Right lung (tissue), 2 donors: ENCODE measurements at regions not wholly inside any gene's neighbourhood (a gene's known extent, or its start where the extent isn't known, plus 50 kb on each side); places are given as distances from the start of the nearest gene placed in this dataset.
"Not testable (repeated sequence)": the region's sequence is repeated elsewhere in the genome, so short reads cannot be mapped to it uniquely, and the experiment has no call there.

Experiments
- DNase-seq, 2 donors: peaks; one replicate each; pipeline ENCODE4 v3.0.0-alpha.2; 2013

DNA sequence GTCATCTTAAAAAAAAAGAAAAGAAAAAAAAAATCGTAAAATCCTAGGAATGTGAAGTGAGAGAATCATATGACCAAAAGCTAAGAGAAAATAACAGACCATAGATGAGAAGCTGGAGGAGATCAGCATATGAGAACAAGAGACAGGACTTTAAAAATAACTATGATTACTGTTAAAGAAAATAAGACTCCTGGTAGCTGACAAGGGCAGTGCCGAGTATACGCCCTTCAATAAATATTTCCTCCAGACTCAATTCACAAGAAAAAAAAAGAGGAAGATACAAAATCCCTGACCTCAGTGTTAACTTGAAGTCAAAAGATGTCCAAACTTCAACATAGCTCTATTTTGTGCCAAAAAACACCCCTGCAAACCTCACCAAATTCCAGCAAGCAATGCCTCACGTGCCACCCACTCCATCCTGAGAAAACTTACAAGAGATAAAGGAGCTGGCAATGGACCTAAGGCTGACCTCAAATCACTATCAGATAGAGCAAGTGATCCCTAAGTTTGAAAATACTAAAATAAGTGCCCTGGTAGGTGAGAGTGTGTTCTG lies 817.2 kb downstream of the SOCS6 start:
- no peak for DNase-seq

DNA sequence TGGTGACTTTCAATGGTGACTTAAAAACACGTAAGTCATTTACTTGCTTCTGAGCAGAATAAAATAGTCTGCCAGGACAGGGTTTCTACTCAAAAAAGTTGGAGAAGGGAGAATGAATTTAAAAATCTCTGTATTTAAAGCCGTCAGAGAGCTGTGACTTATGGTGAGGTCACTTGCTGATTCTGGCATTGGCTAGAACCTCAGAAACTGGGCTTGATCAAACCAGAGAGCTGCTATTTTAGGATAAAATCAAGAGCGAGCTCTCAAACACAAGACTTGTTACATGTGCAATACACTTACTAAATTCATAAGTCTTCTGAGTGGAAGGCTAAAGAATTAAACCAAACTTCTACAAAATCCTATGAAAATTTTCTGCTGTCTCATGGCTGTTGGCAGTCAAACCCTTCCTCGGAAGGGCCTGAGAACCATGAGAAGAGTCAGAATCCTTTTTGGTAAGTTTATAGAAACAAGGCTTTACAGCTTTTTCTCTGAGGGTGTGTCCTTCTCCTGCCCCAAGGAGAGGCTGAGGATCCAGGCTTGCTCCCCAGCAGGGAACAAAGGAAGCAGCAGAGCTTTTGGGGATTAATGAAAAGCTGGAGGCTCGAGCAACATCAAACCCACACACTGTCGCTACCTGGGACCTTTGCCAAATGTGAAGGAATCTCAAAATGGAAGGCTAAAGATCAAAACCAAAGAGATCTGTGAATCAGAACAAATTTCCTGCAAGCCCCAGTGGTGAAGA lies 816.4 kb downstream of the SOCS6 start:
- no peak for DNase-seq

DNA sequence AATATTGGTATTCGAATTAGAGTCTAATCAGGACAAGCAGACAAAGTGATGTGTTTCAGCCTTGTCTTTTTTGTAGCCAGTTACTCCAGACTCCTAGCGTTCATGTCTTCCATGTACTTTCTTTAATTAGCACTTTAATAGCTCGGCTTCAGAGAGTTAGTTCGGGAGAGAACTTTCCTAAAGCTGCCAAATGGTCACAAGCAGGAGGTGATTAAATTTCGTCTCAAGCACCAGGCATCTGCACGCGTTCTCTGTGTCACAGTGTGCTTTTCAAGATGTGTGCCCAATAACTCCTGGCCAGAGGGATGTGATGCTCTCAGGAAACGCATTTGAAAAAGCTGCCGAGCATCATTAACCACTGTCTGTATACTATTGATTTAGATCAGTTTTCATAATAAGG lies 790.8 kb downstream of the SOCS6 start:
- no peak for DNase-seq

DNA sequence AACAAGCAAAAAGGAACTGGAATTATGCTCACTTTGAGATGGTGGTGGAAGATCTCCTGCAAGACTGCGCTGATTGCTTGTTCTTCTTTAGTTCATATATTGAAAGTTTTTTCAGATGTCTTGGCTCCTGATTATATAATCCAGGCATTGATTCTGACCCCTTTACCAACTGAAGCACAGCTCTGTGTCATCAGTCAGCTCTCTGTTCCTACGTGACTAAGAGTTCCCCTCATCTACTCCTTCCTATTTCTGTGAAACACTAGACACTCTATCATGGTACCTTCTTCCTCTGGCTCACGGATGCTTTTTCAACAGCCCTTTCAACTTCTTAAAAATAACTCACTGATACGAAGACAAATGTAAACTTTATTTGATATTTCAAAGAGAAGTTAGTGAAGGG lies 788.6 kb downstream of the SOCS6 start:
- DNase-seq = no peak

DNA sequence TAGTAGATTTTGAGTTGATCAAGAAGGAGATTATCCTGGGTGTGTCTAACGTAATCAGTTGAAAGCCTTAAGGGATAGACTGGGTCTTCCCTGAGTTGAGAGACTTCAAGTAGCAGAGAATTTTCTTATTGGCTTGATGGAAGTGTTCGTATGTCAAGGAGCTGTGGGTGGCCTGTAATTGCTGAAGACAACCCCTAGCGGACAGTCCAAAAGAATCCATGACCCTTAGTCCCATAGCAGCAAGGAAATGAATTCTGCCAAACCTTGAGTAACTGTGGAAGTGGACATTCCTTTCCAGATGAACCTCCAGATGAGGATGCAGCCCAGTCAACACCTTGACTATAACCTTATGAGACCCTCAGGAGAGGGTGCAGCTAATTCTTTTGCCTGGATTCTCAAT lies 786.3 kb downstream of the SOCS6 start:
- no peak for DNase-seq

DNA sequence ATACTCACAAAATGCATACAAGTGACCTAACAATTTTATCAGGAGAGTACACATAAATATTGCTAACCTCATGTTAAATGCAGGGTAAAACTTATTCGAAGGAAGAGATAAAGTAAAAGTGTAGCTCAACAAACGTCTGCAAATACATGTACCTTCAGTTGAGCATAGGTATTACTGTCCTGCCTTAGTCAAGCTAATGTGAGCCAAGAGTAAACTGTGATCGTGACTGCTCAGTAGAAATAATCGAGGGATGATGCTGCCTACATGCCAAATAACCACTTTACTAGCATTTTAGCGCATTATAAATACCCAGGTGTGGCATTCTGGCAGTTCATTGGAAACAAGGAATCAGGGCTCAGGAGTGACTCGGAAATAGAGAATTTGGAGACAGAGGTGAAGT lies 779.5 kb downstream of the SOCS6 start:
- DNase-seq = no peak

DNA sequence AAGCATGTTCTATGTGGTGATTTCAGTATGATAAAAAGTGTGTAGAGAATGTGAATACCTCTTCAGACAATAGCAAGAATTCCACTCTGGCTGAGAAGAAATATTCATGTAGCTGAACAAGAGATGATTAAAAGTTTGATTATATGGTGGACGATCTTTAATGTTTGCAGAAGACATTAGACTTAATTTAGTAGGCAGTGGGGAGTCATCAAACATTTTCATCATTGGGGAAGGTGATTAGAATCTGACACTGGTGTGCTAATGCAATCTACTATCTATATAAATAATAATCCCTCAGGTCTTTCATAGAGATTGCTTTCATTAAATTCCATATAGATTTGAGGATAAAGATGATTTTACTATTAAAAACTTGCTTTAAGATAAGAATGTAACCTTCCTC lies 761.0 kb downstream of the SOCS6 start:
- no peak for DNase-seq

DNA sequence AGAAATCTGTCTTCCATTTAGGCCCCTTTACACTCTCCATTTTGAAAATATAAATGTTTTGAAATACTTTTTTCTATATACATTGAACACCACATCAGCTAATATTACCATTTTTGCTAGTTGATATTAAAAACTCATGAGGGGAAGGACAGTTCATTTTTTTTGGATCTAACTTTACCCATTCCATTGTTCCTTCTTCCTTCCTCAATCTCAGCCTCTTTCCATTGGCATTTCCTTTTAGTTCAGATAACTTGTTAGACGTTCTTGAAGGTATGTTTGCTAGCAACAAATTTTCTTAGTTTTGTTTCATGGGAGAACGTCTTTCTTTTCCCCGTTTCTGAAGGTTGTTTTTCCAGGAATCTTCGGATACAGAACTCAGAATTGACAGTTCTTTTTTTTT lies 759.0 kb downstream of the SOCS6 start:
- DNase-seq = no peak

DNA sequence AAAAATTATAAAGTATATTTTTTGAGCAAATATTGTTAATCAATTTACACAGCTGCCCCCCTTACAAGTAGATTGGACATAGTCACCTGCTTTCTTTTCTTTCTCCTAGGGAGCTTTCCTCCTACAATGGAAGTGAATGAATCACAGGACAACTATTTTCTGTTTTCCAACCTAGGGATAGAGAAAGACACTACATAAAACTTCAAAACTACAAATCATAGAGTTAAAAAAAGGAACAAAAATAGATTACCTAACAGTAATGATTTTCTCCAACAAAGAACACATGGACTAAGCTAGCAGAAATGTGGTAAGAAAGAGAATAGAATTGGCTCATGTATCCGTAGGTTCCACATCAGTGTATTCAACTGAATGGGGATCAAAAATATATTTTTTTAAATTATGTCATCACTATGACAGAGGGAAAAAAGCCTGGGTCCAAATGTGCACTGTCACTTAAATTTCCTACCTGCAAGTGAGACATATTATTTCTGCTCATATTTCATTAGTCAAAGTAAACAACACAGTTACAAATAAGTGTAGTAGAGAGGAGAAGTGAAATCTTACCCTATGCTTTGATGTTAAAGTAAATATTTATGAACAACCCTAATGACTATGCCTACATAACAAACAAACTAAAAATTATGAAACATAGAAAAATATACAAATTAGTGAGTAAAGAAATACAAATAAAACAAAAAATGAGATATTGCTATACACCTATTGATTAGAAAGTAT lies 756.7 kb downstream of the SOCS6 start:
- no peak for DNase-seq

DNA sequence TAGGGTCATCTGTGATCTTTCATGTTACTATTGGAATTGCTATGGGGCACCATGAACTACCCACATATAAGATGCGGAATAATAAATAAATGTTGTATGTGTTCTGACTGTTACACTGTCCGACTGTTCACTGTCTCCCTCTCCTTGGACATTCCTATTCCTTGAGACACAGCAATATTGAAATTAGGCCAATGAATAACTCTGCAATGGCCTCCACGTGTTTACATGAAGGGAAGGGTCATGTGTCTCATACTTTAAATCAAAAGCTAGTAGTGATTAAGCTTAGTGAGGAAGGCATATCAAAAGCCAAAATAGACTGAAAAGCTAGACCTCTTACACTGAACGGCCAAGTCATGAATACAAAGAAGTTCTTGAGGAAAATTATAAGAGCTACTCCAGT lies 751.3 kb downstream of the SOCS6 start:
- DNase-seq = no peak

DNA sequence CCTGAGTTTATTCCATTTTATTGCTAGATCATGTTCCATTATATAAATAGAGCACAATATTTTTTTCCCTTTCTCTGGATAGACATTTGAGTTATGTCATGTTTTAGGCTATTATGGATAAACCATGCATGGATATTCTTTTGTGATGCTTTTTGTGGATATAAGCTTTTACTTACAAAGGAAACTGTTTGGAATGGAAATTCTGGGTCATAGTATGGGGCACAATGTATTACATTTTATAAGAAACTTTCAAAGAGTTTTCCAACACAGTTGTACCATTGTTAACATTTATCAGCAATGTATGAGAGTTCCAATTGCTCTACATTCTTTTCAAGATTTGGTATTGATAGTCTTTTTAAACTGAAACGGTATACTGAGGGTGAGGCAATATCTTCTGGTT lies 749.4 kb downstream of the SOCS6 start:
- no peak for DNase-seq

DNA sequence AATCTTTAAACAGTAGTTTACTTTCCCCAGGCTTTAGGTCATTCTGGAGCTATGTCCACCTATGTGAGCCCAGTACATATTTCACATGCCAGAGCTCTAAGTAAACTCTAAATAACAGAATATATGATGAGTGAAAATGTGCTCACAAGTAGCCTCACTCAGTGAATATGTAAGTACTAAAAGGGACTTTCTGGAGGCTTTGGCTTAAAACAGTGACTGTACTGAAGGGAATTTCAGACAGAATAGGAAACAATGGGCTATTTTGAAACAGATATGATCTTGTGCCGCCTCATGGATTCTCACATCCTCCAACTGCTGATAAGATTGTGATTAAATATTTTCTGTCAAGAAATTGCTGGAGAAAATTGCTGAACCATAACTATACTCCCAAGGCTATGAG lies 747.9 kb downstream of the SOCS6 start:
- DNase-seq = no peak

DNA sequence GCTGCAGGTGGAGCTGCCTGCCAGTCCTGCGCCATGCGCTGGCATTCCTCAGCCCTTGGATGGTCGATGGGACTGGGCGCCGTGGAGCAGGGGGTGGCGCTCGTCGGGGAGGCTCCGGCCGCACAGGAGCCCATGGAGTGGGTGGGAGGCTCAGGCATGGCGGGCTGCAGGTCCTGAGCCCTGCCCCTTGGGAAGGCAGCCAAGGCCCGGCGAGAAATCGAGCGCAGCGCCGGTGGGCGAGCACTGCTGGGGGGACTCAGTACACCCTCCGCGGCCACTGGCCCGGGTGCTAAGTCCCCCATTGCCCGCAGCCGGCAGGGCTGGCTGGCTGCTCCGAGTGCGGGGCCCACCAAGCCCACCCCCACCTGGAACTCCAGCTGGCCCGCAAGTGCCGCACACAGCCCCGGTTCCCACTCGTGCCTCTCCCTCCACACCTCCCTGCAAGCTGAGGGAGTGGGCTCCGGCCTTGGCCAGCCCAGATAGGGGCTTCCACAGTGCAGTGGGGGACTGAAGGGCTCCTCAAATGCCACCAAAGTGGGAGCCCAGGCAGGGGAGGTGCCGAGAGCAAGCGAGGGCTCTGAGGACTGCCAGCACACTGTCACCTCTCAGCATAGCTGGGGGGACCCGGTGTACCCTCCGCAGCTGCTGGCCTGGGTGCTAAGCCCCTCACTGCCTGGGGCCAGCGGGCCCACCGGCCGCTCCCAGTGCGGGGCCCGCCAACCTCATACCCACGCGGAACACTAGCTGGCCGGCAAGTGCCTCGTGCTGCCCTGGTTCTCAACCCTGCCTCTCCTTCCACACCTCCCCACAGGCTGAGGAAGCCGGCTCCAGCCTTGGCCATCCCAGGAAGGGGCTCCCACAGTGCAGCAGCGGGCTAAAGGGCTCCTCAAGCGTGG lies 742.7 kb downstream of the SOCS6 start:
- DNase-seq = not testable (repeated sequence)

DNA sequence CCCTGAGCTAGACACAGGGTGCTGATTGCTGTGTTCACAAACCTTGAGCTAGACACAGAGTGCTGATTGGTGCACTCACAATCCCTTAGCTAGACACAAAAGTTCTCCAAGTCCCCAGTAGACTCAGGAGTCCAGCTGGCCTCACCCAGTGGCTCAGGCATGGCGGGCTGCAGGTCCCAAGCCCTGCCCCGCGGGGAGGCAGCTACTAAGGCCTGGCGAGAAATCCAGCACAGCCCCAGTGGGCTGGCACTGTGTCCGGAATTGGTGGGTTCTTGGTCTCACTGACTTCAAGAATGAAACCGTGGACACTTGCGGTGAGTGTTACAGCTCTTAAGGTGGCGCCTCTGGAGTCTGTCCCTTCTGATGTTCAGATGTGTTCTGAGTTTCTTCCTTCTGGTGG lies 741.2 kb downstream of the SOCS6 start:
- not testable (repeated sequence) for DNase-seq

DNA sequence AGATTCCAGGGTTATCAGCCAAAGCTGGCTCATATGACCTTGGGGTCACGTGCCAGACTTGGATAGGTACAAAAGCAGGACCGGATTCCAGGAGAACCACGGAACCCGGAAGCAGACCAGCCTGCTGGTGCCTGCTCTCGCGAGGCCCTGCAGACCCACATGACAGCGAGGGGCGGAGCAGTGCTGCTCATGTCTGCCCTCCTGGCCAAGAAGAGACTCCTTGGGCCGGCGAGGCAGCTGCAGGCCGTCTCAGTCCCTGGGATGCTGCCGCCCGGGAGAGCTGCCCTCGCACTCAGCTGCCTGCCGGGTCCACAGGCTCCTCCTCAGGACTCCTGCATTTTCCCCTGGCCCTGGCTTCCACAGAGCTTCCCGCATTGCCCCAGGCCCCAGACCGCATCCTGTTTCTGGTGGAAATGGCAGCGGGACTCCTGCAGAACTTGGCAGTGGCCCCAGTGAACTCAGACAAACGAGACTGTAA lies 739.5 kb downstream of the SOCS6 start:
- DNase-seq = no peak

DNA sequence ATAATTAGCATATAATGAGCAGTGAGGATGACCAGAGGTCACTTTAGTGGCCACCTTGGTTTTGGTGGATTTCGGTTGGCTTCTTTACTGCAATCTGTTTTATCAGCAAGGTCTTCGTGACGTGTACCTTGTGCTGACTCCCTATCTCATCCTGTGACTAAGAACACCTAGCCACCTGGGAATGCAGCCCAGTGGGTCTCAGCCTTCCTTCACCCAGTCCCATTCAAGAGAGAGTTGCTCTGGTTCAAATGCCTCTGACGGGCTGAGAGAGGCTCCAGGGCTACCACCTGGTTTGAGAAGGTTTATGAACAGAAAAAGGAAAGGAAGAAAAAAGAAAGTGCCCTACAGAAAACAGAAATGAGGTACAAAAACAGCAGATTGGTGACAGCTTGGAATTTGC lies 738.7 kb downstream of the SOCS6 start:
- no peak for DNase-seq

DNA sequence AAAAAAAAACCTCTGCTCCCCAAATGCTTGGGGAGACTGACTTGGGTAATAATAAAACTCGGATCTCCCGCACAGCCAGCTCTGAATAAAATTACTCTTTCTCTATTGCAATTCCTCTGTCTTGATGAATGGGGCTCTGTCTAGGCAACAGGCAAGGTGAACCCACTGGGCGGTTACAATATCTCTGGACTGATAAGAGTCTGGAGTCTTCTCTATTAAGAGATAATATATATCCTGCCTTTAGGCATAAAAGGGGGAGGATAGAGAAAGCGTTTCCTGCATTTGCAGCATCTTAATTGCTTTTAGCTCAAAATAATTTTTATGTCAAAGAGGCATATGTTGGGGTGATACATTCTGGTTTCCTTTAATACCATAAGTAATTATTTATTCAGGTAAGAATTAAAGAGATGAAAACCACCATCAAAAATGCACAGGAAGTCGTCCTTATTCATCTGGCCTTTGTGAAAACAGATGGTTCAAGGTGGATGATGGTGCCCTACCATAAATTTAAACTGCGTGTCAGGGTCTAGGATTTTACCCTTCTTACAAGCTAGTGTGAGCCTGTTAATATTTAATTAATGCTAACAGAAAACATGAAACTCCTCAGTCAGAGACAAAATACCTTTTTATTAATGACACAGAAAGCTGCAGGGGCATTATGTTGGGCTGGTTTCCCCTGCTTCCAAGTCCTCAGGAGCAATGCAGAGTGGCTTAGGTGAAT lies 736.8 kb downstream of the SOCS6 start:
- no peak for DNase-seq

DNA sequence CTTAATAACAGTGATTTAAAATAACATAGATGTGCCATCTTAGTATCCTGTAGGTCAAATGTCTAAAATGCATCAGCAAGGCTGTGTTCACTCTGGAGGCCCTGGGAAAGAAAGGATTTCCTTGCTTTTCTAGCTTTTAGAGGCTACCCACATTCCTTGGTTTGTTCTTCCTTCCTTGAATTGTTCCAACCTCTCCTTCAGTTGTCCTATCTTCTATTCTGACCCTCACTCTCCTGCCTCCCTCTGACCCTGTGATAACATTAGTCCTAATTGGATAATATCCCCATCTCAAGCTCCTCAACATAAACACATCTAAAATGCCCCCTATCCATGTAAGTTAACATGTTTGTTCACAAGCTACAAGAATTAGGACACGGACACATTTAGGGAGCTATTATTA lies 733.5 kb downstream of the SOCS6 start:
- DNase-seq = no peak

DNA sequence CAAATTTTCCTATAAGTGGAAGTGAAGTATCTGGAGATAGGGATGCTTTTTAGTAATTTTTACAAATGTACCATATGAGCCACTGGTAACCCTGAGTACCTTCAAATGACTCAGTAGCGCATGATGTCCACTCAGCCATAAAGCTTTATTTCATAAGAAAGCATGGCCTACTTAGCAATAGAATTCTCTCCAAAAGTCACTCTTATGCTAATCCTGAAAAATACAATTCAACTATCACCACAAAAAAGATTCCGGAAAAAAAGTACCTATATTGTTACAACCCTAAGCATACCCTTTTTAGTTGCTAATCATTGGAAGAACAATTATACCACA lies 732.2 kb downstream of the SOCS6 start:
- no peak for DNase-seq

DNA sequence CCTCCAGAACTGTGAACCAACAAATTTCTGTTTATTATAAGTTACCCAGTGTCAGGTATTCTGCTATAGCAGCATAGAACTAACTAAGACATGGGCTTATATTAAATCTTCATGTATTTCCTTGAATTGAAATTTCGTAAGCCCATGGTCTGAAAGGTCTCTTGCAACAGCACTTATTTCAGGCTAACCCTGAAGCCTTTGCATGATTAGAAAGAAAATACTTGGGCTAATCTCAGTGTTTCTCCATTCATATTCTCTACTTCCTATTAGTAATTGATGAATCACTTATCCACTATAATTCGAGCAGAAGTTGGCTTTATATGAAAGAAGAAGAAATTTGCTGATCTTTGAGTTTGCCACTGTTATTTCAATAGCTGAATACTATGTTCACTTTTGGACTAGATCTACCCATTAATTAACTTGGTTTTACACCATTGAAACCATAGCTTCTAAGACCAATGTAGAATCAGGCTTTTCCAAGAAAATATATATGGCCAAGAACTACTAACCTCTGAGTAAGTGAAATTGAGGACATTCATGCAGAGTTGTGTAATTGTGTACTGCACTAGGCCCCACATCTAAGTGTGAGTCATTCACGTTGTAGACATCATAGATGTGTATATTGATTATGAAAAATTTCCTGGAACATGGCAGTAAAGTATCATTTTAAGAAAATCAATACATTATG lies 731.6 kb downstream of the SOCS6 start:
- no peak for DNase-seq

DNA sequence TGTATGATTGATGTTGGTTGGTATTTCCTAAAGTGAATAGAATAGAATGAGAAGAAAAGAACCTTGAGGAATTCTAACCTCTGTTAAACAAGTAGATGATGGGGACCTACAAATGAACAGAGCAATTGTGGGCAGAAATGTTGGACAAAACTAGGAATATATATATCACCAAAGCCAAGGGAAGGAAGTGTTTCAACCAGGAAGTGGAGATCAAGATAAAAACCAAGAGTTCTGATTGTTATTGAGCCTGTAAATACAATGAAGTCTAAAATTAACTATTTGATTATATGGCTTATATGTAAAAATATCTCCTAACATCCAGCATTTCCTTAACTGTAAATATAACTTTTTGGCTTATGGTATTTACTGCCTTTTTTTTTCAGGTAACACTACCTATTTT lies 730.0 kb downstream of the SOCS6 start:
- DNase-seq = no peak
